Esophagus squamous epithelium (tissue), 5 donors: ENCODE measurements at regions not wholly inside any gene's neighbourhood (a gene's known extent, or its start where the extent isn't known, plus 50 kb on each side); places are given as distances from the start of the nearest gene placed in this dataset.
"Not testable (repeated sequence)": the region's sequence is repeated elsewhere in the genome, so short reads cannot be mapped to it uniquely, and the experiment has no call there.

Source experiments
- DNase-seq: peaks from one replicate; lab custom pipeline; 2025; lab: John Stamatoyannopoulos, UW
- H3K27ac ChIP-seq, 4 donors: fragments of 200-600 bp; sonication (generic); one replicate each; pipeline ENCODE4 v1.5.1; 2016 to 2019; ENCODE audit warnings: mild to moderate bottlenecking in 1 of 4
- H3K27me3 ChIP-seq, 4 donors: fragments of 200-600 bp; sonication (generic); 1 replicate in 3 of 4; 2 replicates in 1 of 4; pipeline versions ENCODE4 v1.5.1 to v1.6.0; 2017 to 2021; ENCODE audit warnings: antibody characterized with exemption in 1 of 4
- H3K36me3 ChIP-seq, 3 donors: fragments of 200-600 bp; sonication (generic); one replicate each; pipeline ENCODE4 v1.5.1; 2016 to 2019
- H3K4me1 ChIP-seq, 3 donors: fragments of 200-600 bp; sonication (generic); one replicate each; pipeline ENCODE4 v1.5.1; 2017 to 2019
- H3K4me3 ChIP-seq, 4 donors: fragments of 200-600 bp; sonication (generic); 1 replicate in 3 of 4; 2 replicates in 1 of 4; pipeline ENCODE4 v1.5.1; 2016 to 2019; ENCODE audit warnings: mild to moderate bottlenecking in 2 of 4, moderate library complexity in 1 of 4
- H3K9me3 ChIP-seq, 3 donors: fragments of 200-600 bp; sonication (generic); one replicate each; pipeline ENCODE4 v1.5.1; 2016 to 2019
- POLR2A ChIP-seq, 4 donors: fragments of 450-650 bp; IDR thresholded peaks; one replicate each; pipeline ENCODE4 v1.6.1; 2017; ENCODE audit warnings: antibody characterized with exemption in 4 of 4, mild to moderate bottlenecking in 4 of 4, moderate library complexity in 3 of 4
- WGBS, 2 donors: methylation state at CpG; one replicate each; pipeline ENCODE4 v1.1.5; 2018; 5-methylcytosine and 5-hydroxymethylcytosine counted together
- intact Hi-C: fragments of 100-400 bp; cut with DNase I; formaldehyde crosslinking; loops from one replicate; pipeline ENCODE4 v1.15.0; 2022
- TF ChIP-seq, protein P1 (sequence below), 6 experiments: fragments of 450-650 bp in 4 of 6; fragments of 200-600 bp in 2 of 6; sonication (generic) in 2 of 6; IDR thresholded peaks; one replicate each; pipeline ENCODE4 v1.5.1; 2016 to 2019; ENCODE audit warnings: antibody characterized with exemption in 6 of 6, mild to moderate bottlenecking in 4 of 6, moderate library complexity in 4 of 6
- donor health status: DM: yes; HTN: yes; CAD: no.

DNA sequence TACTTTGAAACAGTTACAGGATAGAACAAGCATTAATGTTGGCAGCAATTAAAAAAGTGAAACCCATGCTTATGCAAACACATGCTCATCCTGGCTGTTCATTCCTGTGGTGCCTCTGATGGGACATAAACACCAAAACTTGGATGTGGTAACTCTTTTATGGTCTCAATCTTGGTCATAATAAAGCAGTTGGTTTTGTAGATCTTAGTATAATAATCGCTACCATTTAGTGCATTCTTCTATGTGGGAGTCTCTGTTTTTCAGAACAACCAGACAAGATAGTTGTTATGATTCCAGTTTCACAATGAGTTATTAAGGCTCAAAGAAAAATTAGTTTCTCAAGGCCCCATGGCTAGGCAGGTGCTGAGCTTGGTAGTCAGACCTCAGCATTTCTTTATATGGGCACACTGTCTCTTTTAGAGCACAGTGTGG, 184.0 kb downstream of the UTRN start:
- Histone ChIP-seq H3K4me3 (no peak overlapping the region), H3K27me3 (no peaks in the 10 kb centered on the region), H3K36me3 (peaks cover 0 to 73% (median 0%) of the 10 kb centered on the region in 3 donors), H3K4me1 (peaks cover 0 to 12% (median 4%) of the 10 kb centered on the region in 3 donors), H3K27ac (no peak overlapping the region), H3K9me3 (no peaks in the 10 kb centered on the region)
- 80 to 89% methylated on average over 1 of the region's 1 CpG for WGBS, 2 donors
- DNase-seq = no peak
- intact Hi-C loops = no loop called here
- TF ChIP-seq POLR2A (IDR thresholded peaks at IDR 0.05) = no peak
- TF ChIP-seq, protein P1, sequence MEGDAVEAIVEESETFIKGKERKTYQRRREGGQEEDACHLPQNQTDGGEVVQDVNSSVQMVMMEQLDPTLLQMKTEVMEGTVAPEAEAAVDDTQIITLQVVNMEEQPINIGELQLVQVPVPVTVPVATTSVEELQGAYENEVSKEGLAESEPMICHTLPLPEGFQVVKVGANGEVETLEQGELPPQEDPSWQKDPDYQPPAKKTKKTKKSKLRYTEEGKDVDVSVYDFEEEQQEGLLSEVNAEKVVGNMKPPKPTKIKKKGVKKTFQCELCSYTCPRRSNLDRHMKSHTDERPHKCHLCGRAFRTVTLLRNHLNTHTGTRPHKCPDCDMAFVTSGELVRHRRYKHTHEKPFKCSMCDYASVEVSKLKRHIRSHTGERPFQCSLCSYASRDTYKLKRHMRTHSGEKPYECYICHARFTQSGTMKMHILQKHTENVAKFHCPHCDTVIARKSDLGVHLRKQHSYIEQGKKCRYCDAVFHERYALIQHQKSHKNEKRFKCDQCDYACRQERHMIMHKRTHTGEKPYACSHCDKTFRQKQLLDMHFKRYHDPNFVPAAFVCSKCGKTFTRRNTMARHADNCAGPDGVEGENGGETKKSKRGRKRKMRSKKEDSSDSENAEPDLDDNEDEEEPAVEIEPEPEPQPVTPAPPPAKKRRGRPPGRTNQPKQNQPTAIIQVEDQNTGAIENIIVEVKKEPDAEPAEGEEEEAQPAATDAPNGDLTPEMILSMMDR (IDR thresholded peaks at IDR 0.05) = no peak

DNA sequence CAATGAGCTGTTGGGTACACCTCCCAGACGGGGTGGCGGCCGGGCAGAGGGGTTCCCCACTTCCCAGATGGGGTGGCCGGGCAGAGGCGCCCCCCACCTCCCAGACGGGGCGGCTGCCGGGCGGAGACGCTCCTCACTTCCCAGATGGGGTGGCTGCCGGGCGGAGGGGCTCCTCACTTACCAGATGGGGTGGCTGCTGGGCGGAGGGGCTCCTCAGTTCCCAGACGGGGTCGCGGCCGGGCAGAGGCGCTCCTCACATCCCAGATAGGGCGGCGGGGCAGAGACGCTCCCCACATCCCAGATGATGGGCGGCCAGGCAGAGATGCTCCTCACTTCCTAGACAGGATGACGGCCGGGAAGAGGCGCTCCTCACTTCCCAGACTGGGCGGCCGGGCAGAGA, 185.1 kb downstream of the UTRN start:
- H3K27me3 ChIP-seq, H3K27ac ChIP-seq, H3K9me3 ChIP-seq, H3K4me3 ChIP-seq, DNase-seq, intact Hi-C loops: not testable (repeated sequence)
- Histone ChIP-seq H3K36me3 (peaks cover 0 to 73% (median 0%) of the 10 kb centered on the region in 3 donors), H3K4me1 (peaks cover 0 to 12% (median 4%) of the 10 kb centered on the region in 3 donors)
- no CpG with 5 or more reads among the region's 27 CpGs for WGBS, 2 donors

DNA sequence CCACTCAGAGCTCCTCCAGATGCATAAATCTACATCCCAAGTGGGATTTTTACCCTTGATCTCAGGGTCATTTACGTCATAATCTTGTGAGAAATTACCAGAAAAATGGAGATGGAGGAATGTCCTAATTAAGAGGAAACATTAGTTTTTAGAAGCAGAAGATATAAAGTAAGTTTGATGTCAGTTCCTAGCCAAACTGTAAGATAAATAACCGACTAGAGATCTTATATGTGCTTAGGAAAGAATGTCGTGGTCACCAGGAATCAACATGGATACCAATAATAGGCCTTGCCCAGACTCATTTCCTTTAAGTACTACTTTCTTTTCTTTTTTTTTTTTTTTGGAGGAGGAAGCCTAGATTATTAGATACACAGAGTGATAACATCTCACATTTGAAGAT, 186.9 kb downstream of the UTRN start:
- Histone ChIP-seq H3K9me3 (no peaks in the 10 kb centered on the region), H3K27me3 (no peaks in the 10 kb centered on the region), H3K36me3 (peaks cover 0 to 79% (median 0%) of the 10 kb centered on the region in 3 donors), H3K4me1 (peaks cover 0 to 7% (median 1%) of the 10 kb centered on the region in 3 donors), H3K4me3 (no peak overlapping the region), H3K27ac (no peak overlapping the region)
- whole genome bisulfite sequencing, 2 donors = 71 to 78% methylated on average over 3 of the region's 3 CpGs
- intact Hi-C loops = no loop called here
- TF ChIP-seq, protein P1 (IDR thresholded peaks at IDR 0.05) = no peak
- no peak for TF ChIP-seq POLR2A (IDR thresholded peaks at IDR 0.05)
- no peak for DNase-seq

DNA sequence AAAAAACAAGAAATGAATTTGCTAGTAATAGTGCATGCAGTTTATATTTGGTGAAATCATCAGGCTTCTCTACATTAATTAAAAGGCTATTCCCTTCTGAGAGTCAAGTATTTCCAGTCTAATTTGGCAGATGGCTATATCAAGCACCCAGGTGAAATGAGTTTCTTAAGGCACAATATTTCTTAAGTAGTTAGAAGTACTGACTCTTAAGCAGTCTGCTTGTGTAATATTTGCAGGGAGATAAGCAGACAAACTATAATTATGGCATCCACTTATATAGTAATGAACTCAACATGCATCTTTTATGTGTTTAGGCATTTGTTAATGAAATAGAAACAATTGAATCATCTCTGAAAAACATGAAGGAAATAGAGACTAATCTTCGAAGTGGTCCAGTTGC, 189.2 kb downstream of the UTRN start:
- no peaks in the 10 kb centered on the region for H3K4me1 ChIP-seq
- H3K4me3 ChIP-seq = no peak overlapping the region
- peaks cover 0 to 77% (median 0%) of the 10 kb centered on the region in 3 donors for H3K36me3 ChIP-seq
- no peak overlapping the region for H3K27ac ChIP-seq
- H3K9me3 ChIP-seq = no peaks in the 10 kb centered on the region
- WGBS, 2 donors = 70 to 82% methylated on average over 1 of the region's 1 CpG
- TF ChIP-seq, protein P1 (IDR thresholded peaks at IDR 0.05) = no peak
- no peaks in the 10 kb centered on the region for H3K27me3 ChIP-seq
- DNase-seq = no peak
- intact Hi-C loops = no loop called here

DNA sequence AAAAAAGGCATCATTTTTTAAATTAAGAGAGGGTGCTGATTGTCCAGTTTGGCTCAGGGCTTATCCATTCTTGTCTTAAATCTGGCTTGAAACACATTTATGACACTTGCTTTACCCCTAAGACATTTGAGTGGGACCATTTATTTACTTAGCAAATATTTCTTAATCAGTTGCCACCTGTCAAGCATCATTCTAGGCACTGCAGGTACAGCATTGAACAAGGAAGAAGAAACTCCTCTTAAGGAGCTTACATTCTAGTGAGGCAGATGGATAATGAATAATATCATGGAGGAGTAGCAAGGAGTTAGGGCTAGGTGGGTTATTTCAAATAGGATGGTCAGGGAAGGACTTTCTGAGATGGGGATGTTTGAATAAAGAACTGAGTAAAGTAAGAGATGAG, 189.8 kb downstream of the UTRN start:
- DNase-seq = no peak
- H3K36me3 ChIP-seq = peaks cover 0 to 81% (median 0%) of the 10 kb centered on the region in 3 donors
- H3K4me1 ChIP-seq = no peaks in the 10 kb centered on the region
- TF ChIP-seq, protein P1 (IDR thresholded peaks at IDR 0.05) = no peak
- TF ChIP-seq POLR2A (IDR thresholded peaks at IDR 0.05) = no peak
- H3K27ac ChIP-seq = no peak overlapping the region
- intact Hi-C loops = no loop called here
- H3K27me3 ChIP-seq = no peaks in the 10 kb centered on the region
- no peaks in the 10 kb centered on the region for H3K9me3 ChIP-seq
- H3K4me3 ChIP-seq = no peak overlapping the region

DNA sequence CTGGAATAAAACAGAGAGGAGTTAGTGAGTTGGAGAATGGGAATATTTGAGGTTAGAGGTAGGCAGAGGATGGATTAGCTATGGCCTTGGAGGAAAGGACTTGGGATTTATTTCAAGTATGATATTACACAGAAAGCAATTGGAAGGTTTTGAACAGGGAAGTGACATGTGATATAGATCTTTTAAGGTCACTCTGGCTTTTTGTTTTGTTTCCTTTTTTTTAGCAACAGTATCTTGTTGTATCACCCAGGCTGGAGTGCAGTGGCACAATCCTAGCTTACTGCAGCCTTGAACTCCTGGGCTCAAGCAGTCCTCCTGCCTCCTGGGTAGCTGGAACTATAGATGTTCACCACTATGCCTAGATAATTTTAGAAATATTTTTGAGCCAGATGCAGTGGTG, 190.3 kb downstream of the UTRN start:
- H3K9me3 ChIP-seq = no peaks in the 10 kb centered on the region
- H3K4me1 ChIP-seq = no peaks in the 10 kb centered on the region
- H3K27me3 ChIP-seq = no peaks in the 10 kb centered on the region
- H3K4me3 ChIP-seq = no peak overlapping the region
- no peak overlapping the region for H3K27ac ChIP-seq
- DNase-seq = no peak
- H3K36me3 ChIP-seq = peaks cover 0 to 81% (median 3%) of the 10 kb centered on the region in 3 donors
- TF ChIP-seq, protein P1 (IDR thresholded peaks at IDR 0.05) = no peak
- TF ChIP-seq POLR2A (IDR thresholded peaks at IDR 0.05) = no peak
- intact Hi-C loops = no loop called here
